ENCODE measurements at regions not wholly inside any gene's neighbourhood (a gene's known extent, or its start where the extent isn't known, plus 50 kb on each side); places are given as distances from the start of the nearest gene placed in this dataset.

- Histone ChIP-seq H3F3A (ENCODE audit: control insufficient read depth, insufficient read depth) (no peaks in the 10 kb centered on the region), H3K4me2 (ENCODE audit: low read length) (no peak overlapping the region), H3K27ac (ENCODE audit: low read depth, low read length) (no peak overlapping the region), H3K4me1 (ENCODE audit: control insufficient read depth, low read length) (no peaks in the 10 kb centered on the region), H3K79me2 (ENCODE audit: control insufficient read depth, low read length) (no peaks in the 10 kb centered on the region), H3K4me3 (ENCODE audit: low read length) (no peak overlapping the region), H3K9me3 (ENCODE audit: control insufficient read depth, insufficient read depth, low read length) (no peaks in the 10 kb centered on the region), H3K36me3 (ENCODE audit: control insufficient read depth, low read length) (no peaks in the 10 kb centered on the region), H3K27me3 (ENCODE audit: control insufficient read depth, low read length) (no peaks in the 10 kb centered on the region), H4K20me1 (ENCODE audit: control insufficient read depth, insufficient read depth, low read depth, low read length) (no peaks in the 10 kb centered on the region), H3K9me2 (replicated peaks; ENCODE audit: control insufficient read depth, low read length) (no peaks in the 10 kb centered on the region)
- TF ChIP-seq EZH2phosphoT487 (IDR thresholded peaks at IDR 0.05; ENCODE audit: borderline replicate concordance, low read length) = no peak
- TF ChIP-seq CTCF (IDR thresholded peaks at IDR 0.05; ENCODE audit: low read depth, low read length, poor library complexity, severe bottlenecking) = no peak
Observed at GRCh38 chr18:6509832-6510231, 95.1 kb upstream of the L3MBTL4 start.

- no peak overlapping the region for H3K27ac ChIP-seq (ENCODE audit: low read depth, low read length)
- no peaks in the 10 kb centered on the region for H3K4me1 ChIP-seq (ENCODE audit: control insufficient read depth, low read length)
- H3F3A ChIP-seq (ENCODE audit: control insufficient read depth, insufficient read depth) = no peaks in the 10 kb centered on the region
- no peaks in the 10 kb centered on the region for H3K9me2 ChIP-seq (replicated peaks; ENCODE audit: control insufficient read depth, low read length)
- H3K4me2 ChIP-seq (ENCODE audit: low read length) = no peak overlapping the region
- TF ChIP-seq CTCF (IDR thresholded peaks at IDR 0.05; ENCODE audit: low read depth, low read length, poor library complexity, severe bottlenecking) = no peak
- no peak for TF ChIP-seq EZH2phosphoT487 (IDR thresholded peaks at IDR 0.05; ENCODE audit: borderline replicate concordance, low read length)
- H3K27me3 ChIP-seq (ENCODE audit: control insufficient read depth, low read length) = no peaks in the 10 kb centered on the region
- H3K79me2 ChIP-seq (ENCODE audit: control insufficient read depth, low read length) = no peaks in the 10 kb centered on the region
- H3K9me3 ChIP-seq (ENCODE audit: control insufficient read depth, insufficient read depth, low read length) = no peaks in the 10 kb centered on the region
- H3K36me3 ChIP-seq (ENCODE audit: control insufficient read depth, low read length) = no peaks in the 10 kb centered on the region
- H3K4me3 ChIP-seq (ENCODE audit: low read length) = no peak overlapping the region
- H4K20me1 ChIP-seq (ENCODE audit: control insufficient read depth, insufficient read depth, low read depth, low read length) = no peaks in the 10 kb centered on the region
Observed at GRCh38 chr18:6520901-6521300, 106.2 kb upstream of the L3MBTL4 start.

GRCh38 chr18:6521803-6522418 is 107.2 kb upstream of the L3MBTL4 start:
- no peaks in the 10 kb centered on the region for H3K27me3 ChIP-seq (ENCODE audit: control insufficient read depth, low read length)
- H3K9me3 ChIP-seq (ENCODE audit: control insufficient read depth, insufficient read depth, low read length) = no peaks in the 10 kb centered on the region
- no peaks in the 10 kb centered on the region for H3F3A ChIP-seq (ENCODE audit: control insufficient read depth, insufficient read depth)
- no peak overlapping the region for H3K4me3 ChIP-seq (ENCODE audit: low read length)
- no peaks in the 10 kb centered on the region for H3K9me2 ChIP-seq (replicated peaks; ENCODE audit: control insufficient read depth, low read length)
- no peaks in the 10 kb centered on the region for H4K20me1 ChIP-seq (ENCODE audit: control insufficient read depth, insufficient read depth, low read depth, low read length)
- H3K4me2 ChIP-seq (ENCODE audit: low read length) = no peak overlapping the region
- H3K27ac ChIP-seq (ENCODE audit: low read depth, low read length) = no peak overlapping the region
- H3K79me2 ChIP-seq (ENCODE audit: control insufficient read depth, low read length) = no peaks in the 10 kb centered on the region
- TF ChIP-seq EZH2phosphoT487 (IDR thresholded peaks at IDR 0.05; ENCODE audit: borderline replicate concordance, low read length) (no peak), CTCF (IDR thresholded peaks at IDR 0.05; ENCODE audit: low read depth, low read length, poor library complexity, severe bottlenecking) (peak; percentile 75)
- H3K4me1 ChIP-seq (ENCODE audit: control insufficient read depth, low read length) = no peaks in the 10 kb centered on the region
- no peaks in the 10 kb centered on the region for H3K36me3 ChIP-seq (ENCODE audit: control insufficient read depth, low read length)

Data from DOHH2 (cell line).